ENCODE measurements at regions not wholly inside any gene's neighbourhood (a gene's known extent, or its start where the extent isn't known, plus 50 kb on each side); places are given as distances from the start of the nearest gene placed in this dataset.

GRCh38 chr1:219778793-219779369, 149.5 kb downstream of the SLC30A10 start:
- no peak for DNase-seq (ENCODE audit: low spot score)
- TF ChIP-seq, protein P1, sequence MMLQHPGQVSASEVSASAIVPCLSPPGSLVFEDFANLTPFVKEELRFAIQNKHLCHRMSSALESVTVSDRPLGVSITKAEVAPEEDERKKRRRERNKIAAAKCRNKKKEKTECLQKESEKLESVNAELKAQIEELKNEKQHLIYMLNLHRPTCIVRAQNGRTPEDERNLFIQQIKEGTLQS (IDR thresholded peaks at IDR 0.05), result no peak
- TF ChIP-seq SP1 (IDR thresholded peaks at IDR 0.05), result no peak
- TF ChIP-seq TAF1 (conservative IDR thresholded peaks at IDR 0.05), result no peak
- no peak for TF ChIP-seq EGR1 (IDR thresholded peaks at IDR 0.05; ENCODE audit: low read depth in 2 of 2)
- TF ChIP-seq, protein P2, sequence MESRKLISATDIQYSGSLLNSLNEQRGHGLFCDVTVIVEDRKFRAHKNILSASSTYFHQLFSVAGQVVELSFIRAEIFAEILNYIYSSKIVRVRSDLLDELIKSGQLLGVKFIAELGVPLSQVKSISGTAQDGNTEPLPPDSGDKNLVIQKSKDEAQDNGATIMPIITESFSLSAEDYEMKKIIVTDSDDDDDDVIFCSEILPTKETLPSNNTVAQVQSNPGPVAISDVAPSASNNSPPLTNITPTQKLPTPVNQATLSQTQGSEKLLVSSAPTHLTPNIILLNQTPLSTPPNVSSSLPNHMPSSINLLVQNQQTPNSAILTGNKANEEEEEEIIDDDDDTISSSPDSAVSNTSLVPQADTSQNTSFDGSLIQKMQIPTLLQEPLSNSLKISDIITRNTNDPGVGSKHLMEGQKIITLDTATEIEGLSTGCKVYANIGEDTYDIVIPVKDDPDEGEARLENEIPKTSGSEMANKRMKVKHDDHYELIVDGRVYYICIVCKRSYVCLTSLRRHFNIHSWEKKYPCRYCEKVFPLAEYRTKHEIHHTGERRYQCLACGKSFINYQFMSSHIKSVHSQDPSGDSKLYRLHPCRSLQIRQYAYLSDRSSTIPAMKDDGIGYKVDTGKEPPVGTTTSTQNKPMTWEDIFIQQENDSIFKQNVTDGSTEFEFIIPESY (IDR thresholded peaks at IDR 0.05), result no peak
- no peak for TF ChIP-seq FOXA2 (IDR thresholded peaks at IDR 0.05)
- TF ChIP-seq, protein P3, sequence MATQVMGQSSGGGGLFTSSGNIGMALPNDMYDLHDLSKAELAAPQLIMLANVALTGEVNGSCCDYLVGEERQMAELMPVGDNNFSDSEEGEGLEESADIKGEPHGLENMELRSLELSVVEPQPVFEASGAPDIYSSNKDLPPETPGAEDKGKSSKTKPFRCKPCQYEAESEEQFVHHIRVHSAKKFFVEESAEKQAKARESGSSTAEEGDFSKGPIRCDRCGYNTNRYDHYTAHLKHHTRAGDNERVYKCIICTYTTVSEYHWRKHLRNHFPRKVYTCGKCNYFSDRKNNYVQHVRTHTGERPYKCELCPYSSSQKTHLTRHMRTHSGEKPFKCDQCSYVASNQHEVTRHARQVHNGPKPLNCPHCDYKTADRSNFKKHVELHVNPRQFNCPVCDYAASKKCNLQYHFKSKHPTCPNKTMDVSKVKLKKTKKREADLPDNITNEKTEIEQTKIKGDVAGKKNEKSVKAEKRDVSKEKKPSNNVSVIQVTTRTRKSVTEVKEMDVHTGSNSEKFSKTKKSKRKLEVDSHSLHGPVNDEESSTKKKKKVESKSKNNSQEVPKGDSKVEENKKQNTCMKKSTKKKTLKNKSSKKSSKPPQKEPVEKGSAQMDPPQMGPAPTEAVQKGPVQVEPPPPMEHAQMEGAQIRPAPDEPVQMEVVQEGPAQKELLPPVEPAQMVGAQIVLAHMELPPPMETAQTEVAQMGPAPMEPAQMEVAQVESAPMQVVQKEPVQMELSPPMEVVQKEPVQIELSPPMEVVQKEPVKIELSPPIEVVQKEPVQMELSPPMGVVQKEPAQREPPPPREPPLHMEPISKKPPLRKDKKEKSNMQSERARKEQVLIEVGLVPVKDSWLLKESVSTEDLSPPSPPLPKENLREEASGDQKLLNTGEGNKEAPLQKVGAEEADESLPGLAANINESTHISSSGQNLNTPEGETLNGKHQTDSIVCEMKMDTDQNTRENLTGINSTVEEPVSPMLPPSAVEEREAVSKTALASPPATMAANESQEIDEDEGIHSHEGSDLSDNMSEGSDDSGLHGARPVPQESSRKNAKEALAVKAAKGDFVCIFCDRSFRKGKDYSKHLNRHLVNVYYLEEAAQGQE (IDR thresholded peaks at IDR 0.05), result no peak
- TF ChIP-seq HNF4G (IDR thresholded peaks at IDR 0.05), result no peak
- no peak for TF ChIP-seq MAX (IDR thresholded peaks at IDR 0.05)
- TF ChIP-seq RAD21 (IDR thresholded peaks at IDR 0.05), result no peak
- TF ChIP-seq CTCF (IDR thresholded peaks at IDR 0.05; ENCODE audit: low read depth, low read length, missing input control), result no peak
- no peak for TF ChIP-seq FOXA1 (IDR thresholded peaks at IDR 0.05)
- Histone ChIP-seq H3K36me3 (ENCODE audit: control insufficient read depth in 4 of 4, insufficient read depth in 3 of 4, low read depth in 1 of 4, low read length in 3 of 4) (no peaks in the 10 kb centered on the region), H3K9ac (ENCODE audit: low read depth in 1 of 2, low read length in 2 of 2) (no peak overlapping the region), H3K4me3 (ENCODE audit: low read depth in 1 of 3, low read length in 3 of 3) (no peak overlapping the region), H3K27me3 (ENCODE audit: control insufficient read depth in 4 of 4, insufficient read depth in 4 of 4, low read length in 3 of 4) (no peaks in the 10 kb centered on the region), H3K9me3 (ENCODE audit: control insufficient read depth in 4 of 4, low read length in 3 of 4) (no peaks in the 10 kb centered on the region), H3K4me1 (ENCODE audit: control insufficient read depth in 4 of 4, insufficient read depth in 4 of 4, low read length in 3 of 4) (peaks cover 0 to 6% (median 0%) of the 10 kb centered on the region in 4 donors), H3K27ac (ENCODE audit: low read depth in 1 of 2, low read length in 2 of 2) (no peak overlapping the region)
- 91% methylated on average over 4 of the region's 4 CpGs for WGBS

GRCh38 chr1:219778110-219778509, 150.2 kb downstream of the SLC30A10 start:
- Histone ChIP-seq H3K27ac (ENCODE audit: low read depth in 1 of 2, low read length in 2 of 2) (no peak overlapping the region), H3K27me3 (ENCODE audit: control insufficient read depth in 4 of 4, insufficient read depth in 4 of 4, low read length in 3 of 4) (no peaks in the 10 kb centered on the region), H3K9ac (ENCODE audit: low read depth in 1 of 2, low read length in 2 of 2) (no peak overlapping the region), H3K4me3 (ENCODE audit: low read depth in 1 of 3, low read length in 3 of 3) (no peak overlapping the region), H3K36me3 (ENCODE audit: control insufficient read depth in 4 of 4, insufficient read depth in 3 of 4, low read depth in 1 of 4, low read length in 3 of 4) (no peaks in the 10 kb centered on the region), H3K9me3 (ENCODE audit: control insufficient read depth in 4 of 4, low read length in 3 of 4) (no peaks in the 10 kb centered on the region), H3K4me1 (ENCODE audit: control insufficient read depth in 4 of 4, insufficient read depth in 4 of 4, low read length in 3 of 4) (peaks cover 0 to 4% (median 0%) of the 10 kb centered on the region in 4 donors)
- 89% methylated on average over 3 of the region's 3 CpGs for WGBS
- TF ChIP-seq FOXA2 (IDR thresholded peaks at IDR 0.05), result no peak
- no peak for DNase-seq (ENCODE audit: low spot score)
